GM23248 (cell line): ENCODE measurements at regions not wholly inside any gene's neighbourhood (a gene's known extent, or its start where the extent isn't known, plus 50 kb on each side); places are given as distances from the start of the nearest gene placed in this dataset.
A peak's percentile ranks its signal among the peaks of the same experiment; 100 is the strongest.

ENCODE experiments used
- DNase-seq: peaks from one replicate; pipeline ENCODE4 v3.0.0-alpha.2; 2015
- H2AFZ ChIP-seq: fragments of 200-600 bp; sonication (generic); 2 replicates; pipeline ENCODE4 v1.6.1; 2016; ENCODE audit warnings: antibody characterized with exemption
- H3F3A ChIP-seq: fragments of 200-600 bp; sonication (generic); 2 replicates; pipeline ENCODE4 v1.6.1; 2016; ENCODE audit warnings: mild to moderate bottlenecking, antibody characterized with exemption, mixed run types; ENCODE audit not compliant: insufficient read depth
- H3K27ac ChIP-seq: fragments of 200-600 bp; sonication (generic); 2 replicates; pipeline ENCODE4 v1.5.1; 2016; ENCODE audit warnings: mild to moderate bottlenecking
- H3K27me3 ChIP-seq: fragments of 200-600 bp; sonication (generic); replicated peaks from 2 replicates; pipeline ENCODE4 v1.6.1; 2016; ENCODE audit warnings: mild to moderate bottlenecking; ENCODE audit not compliant: insufficient read depth
- H3K36me3 ChIP-seq: fragments of 200-600 bp; sonication (generic); 2 replicates; pipeline ENCODE4 v1.6.1; 2016; ENCODE audit warnings: low read depth, mild to moderate bottlenecking
- H3K4me1 ChIP-seq: fragments of 200-600 bp; sonication (generic); 2 replicates; pipeline ENCODE4 v1.6.1; 2016; ENCODE audit warnings: mild to moderate bottlenecking; ENCODE audit not compliant: insufficient read depth
- H3K4me2 ChIP-seq: fragments of 200-600 bp; sonication (generic); one replicate; pipeline ENCODE4 v1.6.1; 2016; ENCODE audit warnings: mild to moderate bottlenecking; ENCODE audit not compliant: unreplicated experiment
- H3K4me3 ChIP-seq: fragments of 200-600 bp; sonication (generic); 2 replicates; pipeline ENCODE4 v1.5.1; 2016; ENCODE audit warnings: mild to moderate bottlenecking
- H3K79me2 ChIP-seq: fragments of 200-600 bp; sonication (generic); 2 replicates; pipeline ENCODE4 v1.6.1; 2016; ENCODE audit warnings: mild to moderate bottlenecking; ENCODE audit not compliant: insufficient read depth
- H3K9ac ChIP-seq: fragments of 200-600 bp; sonication (generic); 2 replicates; pipeline ENCODE4 v1.6.1; 2016; ENCODE audit warnings: mild to moderate bottlenecking
- H3K9me2 ChIP-seq: fragments of 200-600 bp; sonication (generic); 2 replicates; pipeline ENCODE4 v1.6.1; 2016; ENCODE audit warnings: mixed run types, mild to moderate bottlenecking, moderate library complexity; ENCODE audit not compliant: insufficient read depth
- H3K9me3 ChIP-seq: fragments of 200-600 bp; sonication (generic); one replicate; pipeline ENCODE4 v1.6.1; 2017; ENCODE audit warnings: low read depth
- H4K20me1 ChIP-seq: fragments of 200-600 bp; sonication (generic); 2 replicates; pipeline ENCODE4 v1.6.0; 2016; ENCODE audit not compliant: insufficient read depth
- EZH2 ChIP-seq: fragments of 200-600 bp; sonication (generic); IDR thresholded peaks from 2 replicates; pipeline ENCODE4 v1.6.1; 2018; ENCODE audit warnings: antibody characterized with exemption, mild to moderate bottlenecking; ENCODE audit not compliant: insufficient read depth, poor library complexity, severe bottlenecking
- EZH2phosphoT487 ChIP-seq: fragments of 200-600 bp; sonication (generic); IDR thresholded peaks from 2 replicates; pipeline ENCODE4 v1.6.1; 2018; ENCODE audit warnings: antibody characterized with exemption, moderate library complexity, mild to moderate bottlenecking, low read depth; ENCODE audit not compliant: insufficient read depth
- WGBS, 2 experiments: methylation state at CpG; one replicate each; pipeline ENCODE4 v1.1.6; 2015 to 2017; ENCODE audit warnings: low lambda C conversion rate in 2 of 2, low coverage in 1 of 2; ENCODE audit errors: missing lambda C conversion rate in 2 of 2; 5-methylcytosine and 5-hydroxymethylcytosine counted together
- in situ Hi-C: fragments of 300-500 bp; cut with MboI; formaldehyde crosslinking; loops from 2 replicates; pipeline ENCODE4 v1.15.0; 2020

GRCh38 chr4:96164814-96165351 is 325.0 kb downstream of the PDHA2 start:
- Histone ChIP-seq H3K27me3 (no peaks in the 10 kb centered on the region), H3F3A (no peaks in the 10 kb centered on the region), H4K20me1 (no peaks in the 10 kb centered on the region), H3K4me2 (no peak overlapping the region), H3K9me3 (peaks cover 3% of the 10 kb centered on the region), H3K4me1 (no peaks in the 10 kb centered on the region), H3K79me2 (no peaks in the 10 kb centered on the region), H2AFZ (no peak overlapping the region), H3K9ac (no peak overlapping the region), H3K27ac (no peak overlapping the region), H3K36me3 (no peaks in the 10 kb centered on the region), H3K9me2 (no peaks in the 10 kb centered on the region), H3K4me3 (no peak overlapping the region)
- DNase-seq: peak; percentile 0
- 3 to 10% methylated on average over 3 of the region's 3 CpGs for WGBS, 2 experiments
- in situ Hi-C loops: no loop called here
- TF ChIP-seq EZH2phosphoT487: no peak
- TF ChIP-seq EZH2: no peak

GRCh38 chr4:96166806-96167205 is 326.9 kb downstream of the PDHA2 start:
- Histone ChIP-seq H3K27ac (no peak overlapping the region), H3K27me3 (no peaks in the 10 kb centered on the region), H3F3A (no peaks in the 10 kb centered on the region), H3K79me2 (no peaks in the 10 kb centered on the region), H3K4me2 (no peak overlapping the region), H3K9me2 (no peaks in the 10 kb centered on the region), H4K20me1 (no peaks in the 10 kb centered on the region), H3K4me3 (no peak overlapping the region), H3K36me3 (no peaks in the 10 kb centered on the region), H3K4me1 (no peaks in the 10 kb centered on the region), H3K9ac (no peak overlapping the region), H2AFZ (no peak overlapping the region), H3K9me3 (peaks cover 3% of the 10 kb centered on the region)
- in situ Hi-C loops: no loop called here
- TF ChIP-seq EZH2phosphoT487 (no peak), EZH2 (no peak)
- no peak for DNase-seq

GRCh38 chr4:96170198-96170597 is 330.3 kb downstream of the PDHA2 start:
- in situ Hi-C loops: no loop called here
- Histone ChIP-seq H3K9ac (no peak overlapping the region), H2AFZ (no peak overlapping the region), H3F3A (no peaks in the 10 kb centered on the region), H3K4me3 (no peak overlapping the region), H3K27ac (no peak overlapping the region), H3K4me2 (no peak overlapping the region), H3K36me3 (no peaks in the 10 kb centered on the region), H3K4me1 (no peaks in the 10 kb centered on the region), H3K27me3 (no peaks in the 10 kb centered on the region), H3K79me2 (no peaks in the 10 kb centered on the region), H3K9me3 (peaks cover 3% of the 10 kb centered on the region), H3K9me2 (no peaks in the 10 kb centered on the region), H4K20me1 (no peaks in the 10 kb centered on the region)
- no peak for DNase-seq
- 73 to 76% methylated on average over 14 of the region's 14 CpGs for WGBS, 2 experiments
- TF ChIP-seq EZH2phosphoT487: no peak
- TF ChIP-seq EZH2: no peak

- Histone ChIP-seq H3K27ac (no peak overlapping the region), H2AFZ (no peak overlapping the region), H3K9ac (no peak overlapping the region), H3F3A (no peaks in the 10 kb centered on the region), H3K27me3 (no peaks in the 10 kb centered on the region), H3K36me3 (no peaks in the 10 kb centered on the region), H3K9me3 (no peaks in the 10 kb centered on the region), H3K9me2 (no peaks in the 10 kb centered on the region), H3K79me2 (no peaks in the 10 kb centered on the region), H3K4me1 (no peaks in the 10 kb centered on the region), H4K20me1 (no peaks in the 10 kb centered on the region), H3K4me3 (no peak overlapping the region), H3K4me2 (no peak overlapping the region)
- 3 to 7% methylated on average over 3 of the region's 3 CpGs for WGBS, 2 experiments
- DNase-seq: no peak
- TF ChIP-seq EZH2 (no peak), EZH2phosphoT487 (no peak)
- in situ Hi-C loops: no loop called here
These were observed 333.9 kb downstream of the PDHA2 start for GRCh38 chr4:96173756-96174155.

GRCh38 chr4:96175871-96176270 is 336.0 kb downstream of the PDHA2 start:
- Histone ChIP-seq H3K27me3 (no peaks in the 10 kb centered on the region), H3K79me2 (no peaks in the 10 kb centered on the region), H3K9me3 (no peaks in the 10 kb centered on the region), H3K27ac (no peak overlapping the region), H4K20me1 (no peaks in the 10 kb centered on the region), H3K4me3 (no peak overlapping the region), H3K4me2 (no peak overlapping the region), H2AFZ (no peak overlapping the region), H3K9me2 (no peaks in the 10 kb centered on the region; the same call in 1 of the 2 replicates), H3K4me1 (no peaks in the 10 kb centered on the region), H3F3A (no peaks in the 10 kb centered on the region), H3K9ac (no peak overlapping the region), H3K36me3 (no peaks in the 10 kb centered on the region)
- TF ChIP-seq EZH2phosphoT487 (no peak), EZH2 (no peak)
- WGBS, 2 experiments: 4 to 17% methylated on average over 4 of the region's 4 CpGs
- in situ Hi-C loops: no loop called here
- no peak for DNase-seq
